Naive thymus-derived CD8-positive, alpha-beta T cell (primary cell): ENCODE measurements at regions not wholly inside any gene's neighbourhood (a gene's known extent, or its start where the extent isn't known, plus 50 kb on each side); places are given as distances from the start of the nearest gene placed in this dataset.

Experiments used
- ATAC-seq, 2 donors: fragments of 150-1000 bp; cut with Tn5 transposase in 1 of 2; sonication (Bioruptor Pico), chemical (Tn5 transposase) in 1 of 2; 1 replicate in 1 of 2; 2 replicates in 1 of 2; pipeline ENCODE4 v1.10.0; 2021; ENCODE audit warnings: mild to moderate bottlenecking in 2 of 2, moderate library complexity in 2 of 2
- POLR2A ChIA-PET: fragments of 350-600 bp; sonication (Branson Sonifier 250); formaldehyde crosslinking; loops from one replicate; lab custom pipeline; 2021; ENCODE audit warnings: antibody characterized with exemption; lab: Charles Lee
- DNase-seq, 10 donors: peaks; one replicate each; pipeline versions ENCODE4 v3.0.0 to v3.0.0-alpha.2; 2020 to 2022
- H3K27ac Mint-ChIP-seq, 10 donors: one replicate each; pipeline ENCODE4 v1.8.0; 2020 to 2022; ENCODE audit warnings: mild to moderate bottlenecking in 10 of 10, mixed read lengths in 10 of 10, moderate library complexity in 4 of 10, inconsistent platforms in 1 of 10
- H3K27me3 Mint-ChIP-seq, 5 donors: one replicate each; pipeline ENCODE4 v1.8.0; 2021 to 2022; ENCODE audit warnings: mixed read lengths in 5 of 5
- H3K36me3 Mint-ChIP-seq, 3 donors: one replicate each; pipeline ENCODE4 v1.8.0; 2020 to 2022; ENCODE audit warnings: mixed read lengths in 3 of 3, mild to moderate bottlenecking in 2 of 3, inconsistent platforms in 1 of 3
- H3K4me1 Mint-ChIP-seq, 4 donors: one replicate each; pipeline ENCODE4 v1.8.0; 2021 to 2022; ENCODE audit warnings: mixed read lengths in 4 of 4
- H3K4me3 Mint-ChIP-seq, 10 donors: one replicate each; pipeline ENCODE4 v1.8.0; 2020 to 2022; ENCODE audit warnings: mild to moderate bottlenecking in 10 of 10, mixed read lengths in 10 of 10, moderate library complexity in 6 of 10, inconsistent platforms in 1 of 10
- H3K9me3 Mint-ChIP-seq, 9 donors: one replicate each; pipeline ENCODE4 v1.8.0; 2020 to 2022; ENCODE audit warnings: mixed read lengths in 9 of 9, mild to moderate bottlenecking in 3 of 9, inconsistent platforms in 1 of 9, moderate library complexity in 1 of 9

DNA sequence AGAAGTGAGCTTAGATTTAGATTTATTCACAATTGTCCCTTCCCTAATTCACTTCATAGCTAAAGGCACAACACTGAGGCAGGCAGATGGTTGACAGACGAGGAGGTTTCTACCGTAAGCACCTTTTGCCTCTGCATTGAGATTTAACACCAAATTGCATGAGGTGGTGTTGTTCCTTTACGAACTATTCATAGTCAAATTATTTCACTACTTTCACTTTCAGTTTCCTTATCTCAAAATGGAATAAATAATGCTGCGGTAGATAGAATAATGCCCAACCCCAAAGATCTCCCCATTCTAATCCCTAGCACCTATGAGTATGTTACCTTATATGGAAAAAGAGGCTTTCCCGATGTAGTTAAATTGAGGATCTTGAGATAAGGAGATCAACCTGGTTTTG lies 58.9 kb upstream of the LINC00305 start:
- ATAC-seq (no peak), DNase-seq (no peak)
- H3K27ac Mint-ChIP-seq: peak overlapping the region in 1 of 10 donors; percentile 42
- no peaks in the 10 kb centered on the region for H3K36me3 Mint-ChIP-seq
- no peaks in the 10 kb centered on the region for H3K9me3 Mint-ChIP-seq
- H3K4me1 Mint-ChIP-seq: peaks cover 0 to 20% (median 16%) of the 10 kb centered on the region in 4 donors
- POLR2A ChIA-PET: no interaction called here
- H3K27me3 Mint-ChIP-seq: peaks cover 0 to 6% (median 0%) of the 10 kb centered on the region in 5 donors
- H3K4me3 Mint-ChIP-seq: peak overlapping the region; percentile 26 to 77 (median 50)

DNA sequence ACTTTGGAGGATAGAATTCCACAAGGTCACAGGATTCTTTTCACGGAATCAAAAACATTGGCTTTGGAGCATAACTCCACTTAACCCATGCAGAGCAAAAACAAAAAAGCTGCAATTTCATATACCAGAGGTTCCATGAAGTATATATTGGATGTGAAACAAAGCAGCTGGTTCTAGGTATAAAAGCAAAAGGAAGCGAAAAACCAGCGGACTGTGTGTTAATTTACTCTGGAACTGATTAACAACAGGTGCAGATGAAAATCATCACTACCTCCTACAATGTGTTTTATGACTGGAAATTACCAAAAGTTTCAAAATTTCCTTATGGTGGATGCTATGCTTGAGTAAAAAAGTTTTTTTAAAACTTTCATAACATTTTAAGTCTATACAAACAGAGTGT lies 54.4 kb upstream of the LINC00305 start:
- no peaks in the 10 kb centered on the region for H3K9me3 Mint-ChIP-seq
- POLR2A ChIA-PET: no interaction called here
- H3K27ac Mint-ChIP-seq: no peak overlapping the region
- no peaks in the 10 kb centered on the region for H3K36me3 Mint-ChIP-seq
- H3K27me3 Mint-ChIP-seq: peaks cover 0 to 2% (median 0%) of the 10 kb centered on the region in 5 donors
- ATAC-seq (no peak), DNase-seq (no peak)
- no peak overlapping the region for H3K4me3 Mint-ChIP-seq
- peaks cover 0 to 13% (median 11%) of the 10 kb centered on the region in 4 donors for H3K4me1 Mint-ChIP-seq

DNA sequence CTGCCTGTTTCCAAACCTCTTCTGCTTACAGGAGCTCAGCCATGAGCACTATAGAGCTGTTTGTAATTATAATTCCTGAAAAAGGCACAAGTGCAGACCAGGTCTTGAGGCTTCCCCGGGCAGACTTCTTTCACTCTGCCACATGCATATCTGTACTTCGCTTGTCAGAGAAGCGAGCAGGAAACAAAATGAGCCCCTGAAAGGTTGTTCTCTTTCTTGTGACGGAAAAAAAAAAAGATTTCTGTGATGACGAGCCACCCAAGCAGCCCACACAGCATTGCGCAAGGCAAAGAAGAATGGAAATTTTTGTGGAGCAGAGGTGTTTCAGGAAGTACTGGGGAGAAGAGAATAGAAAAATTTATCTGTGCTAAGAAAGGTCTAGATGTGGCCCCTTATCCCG lies 54.0 kb upstream of the LINC00305 start:
- DNase-seq: no peak
- Mint-ChIP-seq H3K27me3 (peaks cover 0 to 2% (median 0%) of the 10 kb centered on the region in 5 donors), H3K4me3 (no peak overlapping the region), H3K4me1 (peaks cover 0 to 8% (median 7%) of the 10 kb centered on the region in 4 donors), H3K27ac (no peak overlapping the region), H3K9me3 (no peaks in the 10 kb centered on the region), H3K36me3 (no peaks in the 10 kb centered on the region)
- POLR2A ChIA-PET: no interaction called here
- no peak for ATAC-seq

DNA sequence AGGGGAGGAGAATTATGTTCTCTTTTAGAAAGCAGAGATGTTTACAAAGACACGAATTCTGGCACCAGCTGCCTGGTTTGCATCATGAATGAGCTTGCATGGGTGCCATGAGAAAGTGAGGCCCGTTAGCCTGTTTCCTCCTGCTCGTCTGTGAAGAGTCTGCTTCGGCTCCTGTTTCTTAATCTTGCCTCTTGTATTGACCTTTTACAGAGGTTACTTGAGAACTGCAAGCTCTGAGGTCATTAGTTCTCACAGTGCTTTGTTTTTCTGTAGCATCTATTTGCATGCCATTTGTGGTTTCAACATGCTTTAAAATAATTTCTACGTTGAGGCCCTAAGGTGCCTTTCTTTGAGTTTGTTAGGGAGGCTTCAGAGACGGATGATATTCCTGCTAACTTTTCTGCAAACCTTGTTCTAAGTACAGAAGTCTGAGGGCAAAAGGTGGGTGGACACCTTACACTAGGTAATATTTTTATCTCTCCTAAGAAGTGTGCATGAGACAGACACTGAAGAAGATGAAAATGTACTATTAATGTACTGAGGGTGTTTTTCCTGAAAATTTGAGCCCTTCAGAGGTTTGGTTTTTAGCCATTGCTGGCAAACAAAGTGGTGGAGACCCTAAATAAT lies 53.4 kb upstream of the LINC00305 start:
- Mint-ChIP-seq H3K27me3 (peaks cover 0 to 2% (median 0%) of the 10 kb centered on the region in 5 donors), H3K9me3 (no peaks in the 10 kb centered on the region), H3K4me3 (no peak overlapping the region), H3K4me1 (peaks cover 0 to 3% (median 1%) of the 10 kb centered on the region in 4 donors), H3K36me3 (no peaks in the 10 kb centered on the region), H3K27ac (no peak overlapping the region)
- ATAC-seq (no peak), DNase-seq (no peak)
- POLR2A ChIA-PET: no interaction called here

DNA sequence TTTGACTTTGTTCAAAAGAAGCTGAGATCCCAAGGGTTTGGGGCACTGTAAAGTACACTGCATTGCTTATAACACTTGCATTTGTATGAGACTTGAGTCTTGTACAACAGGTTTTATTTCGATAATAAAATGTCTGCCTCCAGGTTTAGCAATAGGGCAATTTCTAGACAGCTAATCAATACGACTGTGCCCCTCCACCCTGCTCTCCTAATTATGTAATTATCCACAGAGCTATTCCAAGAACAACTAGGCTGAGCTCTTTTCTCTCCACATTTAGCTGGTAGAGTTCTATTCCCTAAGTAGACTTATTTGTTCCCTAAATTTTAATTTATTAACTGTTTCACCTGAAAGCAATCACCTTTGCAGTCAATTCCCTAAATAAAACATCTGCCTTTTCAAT lies 52.9 kb upstream of the LINC00305 start:
- Mint-ChIP-seq H3K4me1 (no peaks in the 10 kb centered on the region), H3K36me3 (no peaks in the 10 kb centered on the region), H3K27ac (no peak overlapping the region), H3K9me3 (no peaks in the 10 kb centered on the region), H3K27me3 (peaks cover 0 to 2% (median 0%) of the 10 kb centered on the region in 5 donors), H3K4me3 (no peak overlapping the region)
- POLR2A ChIA-PET: no interaction called here
- no peak for DNase-seq
- no peak for ATAC-seq

DNA sequence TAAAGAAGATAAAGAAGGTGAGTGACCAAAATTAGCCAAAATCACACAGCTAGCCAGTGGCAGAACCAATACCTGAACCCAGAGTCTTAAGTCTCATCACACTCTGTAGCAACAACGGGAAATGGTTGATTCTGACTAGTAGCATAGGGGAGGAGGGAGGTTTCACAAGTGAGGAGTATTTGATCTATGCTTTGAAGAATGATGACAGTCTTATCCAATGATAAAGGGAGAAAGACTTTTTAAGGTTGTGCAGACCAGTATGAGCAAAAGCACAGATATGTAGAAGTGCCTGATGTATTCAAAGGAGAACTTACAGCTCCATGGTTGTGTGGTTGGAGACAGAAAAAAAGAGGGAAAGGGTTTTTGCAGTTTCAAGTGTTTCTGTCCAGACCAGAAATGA lies 50.7 kb upstream of the LINC00305 start:
- H3K4me1 Mint-ChIP-seq: no peaks in the 10 kb centered on the region

More for the DNA sequence above, 50.7 kb upstream of the LINC00305 start:
- Mint-ChIP-seq H3K27me3 (peaks cover 0 to 2% (median 0%) of the 10 kb centered on the region in 5 donors), H3K4me3 (no peak overlapping the region), H3K9me3 (no peaks in the 10 kb centered on the region), H3K36me3 (no peaks in the 10 kb centered on the region), H3K27ac (no peak overlapping the region)
- POLR2A ChIA-PET: no interaction called here
- ATAC-seq (no peak), DNase-seq (no peak)
